GM18498 (cell line): ENCODE measurements at regions not wholly inside any gene's neighbourhood (a gene's known extent, or its start where the extent isn't known, plus 50 kb on each side); places are given as distances from the start of the nearest gene placed in this dataset.
"Not testable (repeated sequence)": the region's sequence is repeated elsewhere in the genome, so short reads cannot be mapped to it uniquely, and the experiment has no call there.

Experiments used
- ATAC-seq: cut with Tn5 transposase; IDR thresholded peaks from one replicate; pipeline ENCODE4 v1.9.1; 2021; ENCODE audit warnings: mild to moderate bottlenecking, moderate library complexity; ENCODE audit not compliant: unreplicated experiment

DNA sequence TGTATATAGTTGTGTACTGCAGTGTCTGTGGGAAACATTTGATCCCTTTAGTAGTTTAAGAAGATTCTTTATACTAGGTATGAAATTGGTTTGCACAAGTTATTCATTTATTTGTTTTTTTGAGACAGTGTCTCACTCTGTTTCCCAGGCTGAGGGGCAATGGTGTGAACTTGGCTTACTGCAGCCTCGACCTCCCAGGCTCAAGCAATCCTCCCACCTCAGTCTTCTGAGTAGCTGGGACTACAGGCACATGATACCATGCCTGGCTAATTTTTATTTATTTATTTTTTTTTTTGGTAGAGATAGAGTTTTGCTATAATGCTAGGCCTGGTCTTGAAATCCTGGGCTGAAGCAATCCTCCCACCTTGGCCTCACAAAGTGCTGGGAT is 209.4 kb downstream of the RASSF9 start:
- ATAC-seq, result no peak

DNA sequence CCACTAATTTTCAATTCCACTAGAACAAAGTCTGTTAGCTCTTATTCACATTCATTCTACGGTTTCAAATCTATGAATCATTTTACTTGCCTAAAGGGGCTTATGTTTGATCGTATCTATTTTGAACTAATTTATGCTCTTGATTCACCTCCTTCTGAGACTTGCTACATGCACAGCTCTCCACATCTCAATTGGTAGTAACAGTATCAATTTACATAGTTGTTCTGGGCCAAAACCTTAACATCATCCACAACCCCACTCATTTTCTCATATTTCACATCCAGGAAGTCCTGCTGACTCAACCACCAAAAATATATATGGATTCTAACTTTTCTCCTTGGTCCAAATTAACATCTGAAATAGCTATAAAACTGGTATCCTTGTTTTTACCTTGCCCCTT is 208.6 kb downstream of the RASSF9 start:
- no peak for ATAC-seq

DNA sequence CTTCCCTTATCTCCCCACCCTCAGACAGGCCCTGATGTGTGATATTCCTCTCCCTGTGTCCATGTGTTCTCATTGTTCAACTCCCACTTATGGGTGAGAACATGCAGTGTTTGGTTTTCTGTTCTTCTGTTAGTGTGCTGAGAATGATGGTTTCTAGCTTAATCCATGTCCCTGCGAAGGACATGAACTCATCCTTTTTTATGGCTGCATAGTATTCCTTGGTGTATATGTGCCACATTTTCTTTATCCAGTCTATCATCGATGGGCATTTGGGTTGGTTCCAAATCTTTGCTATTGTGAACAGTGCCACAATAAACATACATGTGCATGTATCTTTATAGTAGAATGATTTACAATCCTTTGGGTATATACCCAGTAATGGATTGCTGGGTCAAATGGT is 207.6 kb downstream of the RASSF9 start:
- ATAC-seq, result not testable (repeated sequence)

DNA sequence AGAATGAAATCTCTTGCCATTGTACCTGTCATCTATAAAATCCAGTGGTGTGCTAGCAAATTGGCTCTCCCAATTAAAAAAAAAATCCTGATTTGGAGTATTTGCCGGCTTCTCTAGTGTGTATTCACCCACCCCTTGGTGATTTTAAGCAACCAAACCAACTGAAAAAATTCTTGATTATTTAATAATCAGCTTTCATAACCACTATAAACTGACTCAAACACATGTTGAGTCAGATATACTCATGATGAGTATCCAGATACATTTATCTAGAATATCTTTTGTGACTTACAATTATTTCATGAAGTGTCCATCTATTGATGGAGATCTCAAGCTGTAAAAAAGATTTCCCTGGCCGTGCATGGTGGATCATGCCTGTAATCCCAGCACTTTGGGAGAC is 205.4 kb downstream of the RASSF9 start:
- no peak for ATAC-seq

DNA sequence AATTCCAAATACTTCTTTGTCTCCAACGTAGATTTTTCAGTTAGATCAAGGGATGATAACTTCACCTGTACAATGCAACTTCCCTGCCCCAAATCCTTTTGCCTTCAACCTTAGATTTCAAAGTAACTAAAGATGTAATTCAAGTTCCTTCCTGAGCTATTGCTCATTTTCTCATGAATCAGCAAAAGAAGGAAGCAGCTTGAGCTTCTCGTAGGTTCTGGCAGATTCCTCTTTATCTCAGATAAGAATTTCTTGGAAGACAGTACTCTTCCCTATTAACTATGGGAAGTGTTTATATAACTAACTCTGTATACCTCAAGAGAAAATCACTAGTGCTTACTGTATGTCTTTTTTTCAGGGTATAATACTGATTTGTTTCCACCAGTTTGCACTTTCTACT is 203.8 kb downstream of the RASSF9 start:
- no peak for ATAC-seq

DNA sequence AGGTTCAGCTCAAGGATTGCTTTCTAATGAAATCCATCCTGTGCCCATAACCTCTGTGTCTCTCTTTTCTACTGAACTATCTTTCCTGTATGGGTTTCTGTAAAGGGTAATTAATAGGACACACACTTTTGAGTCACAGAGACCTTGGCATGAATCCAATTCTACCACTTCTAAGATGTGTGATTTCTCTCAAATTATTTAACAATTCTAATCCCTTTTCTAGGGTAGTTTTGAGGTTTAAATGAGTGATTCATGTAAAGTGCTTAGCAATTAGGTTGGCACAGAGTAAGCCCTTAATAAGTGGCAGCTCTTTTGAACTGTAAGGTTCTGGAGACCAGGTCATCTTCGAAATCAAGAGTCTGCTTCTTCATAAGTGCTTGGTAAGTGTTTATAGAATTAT is 202.7 kb downstream of the RASSF9 start:
- ATAC-seq, result no peak

DNA sequence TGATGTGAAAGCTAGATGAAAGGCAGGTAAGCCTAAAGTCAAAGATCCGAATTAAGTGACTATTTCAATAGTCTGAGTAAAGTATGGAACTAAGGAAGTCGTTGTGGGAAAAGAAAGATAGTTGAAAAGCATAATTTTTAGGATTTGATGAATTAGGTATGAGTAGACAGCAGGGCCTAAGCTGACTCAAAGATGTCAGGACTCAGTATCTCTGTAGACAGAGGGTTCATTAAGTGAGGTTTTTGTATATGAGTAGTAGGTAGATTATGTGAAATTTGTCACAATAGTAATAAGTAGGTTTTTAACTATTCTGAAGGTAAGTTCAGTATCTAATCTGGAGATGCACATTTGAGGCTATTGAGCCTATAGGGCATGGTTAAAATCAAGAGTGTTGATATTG is 196.4 kb downstream of the RASSF9 start:
- ATAC-seq, result no peak

DNA sequence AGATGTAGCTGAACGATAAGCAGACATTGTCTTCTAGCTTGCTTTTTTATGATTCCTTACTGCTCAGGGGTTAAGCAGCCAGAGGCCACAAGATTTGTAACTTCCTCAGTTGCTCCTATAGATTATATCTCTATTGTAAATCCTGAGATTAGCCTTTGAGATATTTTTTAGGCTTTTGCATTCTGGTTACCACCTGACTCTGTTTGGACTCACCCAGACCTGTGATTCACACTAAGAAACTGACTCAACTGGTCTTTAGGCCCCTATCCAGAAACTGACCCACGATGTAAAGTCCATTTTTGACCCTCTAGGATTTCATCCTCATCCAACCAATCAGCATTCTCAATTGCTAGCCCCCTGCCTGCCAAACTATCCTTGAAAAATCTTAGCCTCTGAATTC is 194.4 kb downstream of the RASSF9 start:
- no peak for ATAC-seq

DNA sequence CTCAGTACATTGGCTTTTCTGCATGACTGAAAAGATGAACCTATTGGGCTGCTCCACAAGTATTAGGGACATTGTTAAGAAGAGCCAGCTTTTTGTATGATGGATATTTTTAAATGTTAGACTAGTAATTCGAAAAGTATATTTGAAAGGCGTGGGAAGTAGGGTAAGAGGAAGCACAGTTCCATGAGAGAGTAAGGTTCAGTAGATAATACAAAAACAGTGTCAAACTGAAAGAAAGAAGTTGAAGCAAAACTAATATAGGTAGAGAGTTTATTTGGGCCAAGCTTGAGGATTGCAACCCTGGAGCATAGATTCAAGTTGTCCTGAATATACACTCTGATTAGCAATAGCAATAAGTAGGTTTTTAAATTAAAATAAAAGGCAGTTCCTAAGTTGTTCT is 193.9 kb downstream of the RASSF9 start:
- ATAC-seq, result no peak

DNA sequence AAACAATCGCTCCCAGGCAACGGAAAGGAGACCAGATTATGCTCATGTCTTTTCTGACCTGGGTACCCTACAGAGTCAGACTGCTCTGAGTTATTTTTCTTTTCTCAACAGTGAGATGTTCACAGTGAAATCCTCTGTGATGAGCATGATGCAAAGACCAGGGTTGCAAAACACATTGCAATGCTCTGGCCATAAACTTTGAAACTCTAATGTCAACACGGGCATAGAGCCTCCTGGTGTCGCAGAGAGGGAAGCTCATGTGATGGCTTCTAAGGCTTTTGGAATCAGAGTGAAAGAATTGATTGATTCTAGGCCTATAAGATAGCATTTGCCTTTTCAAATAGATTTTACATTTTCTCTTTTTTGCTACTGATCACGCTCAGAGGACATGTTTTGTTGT is 193.4 kb downstream of the RASSF9 start:
- ATAC-seq, result no peak

DNA sequence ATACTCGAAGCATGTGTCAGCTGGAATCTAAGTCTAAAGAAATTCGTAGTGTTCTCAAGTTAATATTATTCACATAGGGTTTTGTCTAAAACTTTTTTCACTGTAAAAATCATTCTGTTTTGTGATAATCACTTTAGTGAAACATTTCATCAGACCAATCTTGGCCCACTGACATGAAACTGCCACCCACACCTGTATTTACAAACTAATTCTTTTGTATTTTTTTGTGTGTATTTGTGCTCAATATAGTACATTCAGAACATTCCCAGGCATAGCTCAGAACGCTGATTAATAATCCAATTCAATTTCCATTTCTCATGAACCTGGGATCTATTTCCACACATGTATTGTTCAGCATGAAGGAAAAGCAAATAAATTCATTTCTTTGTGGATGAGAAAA is 191.7 kb downstream of the RASSF9 start:
- no peak for ATAC-seq

DNA sequence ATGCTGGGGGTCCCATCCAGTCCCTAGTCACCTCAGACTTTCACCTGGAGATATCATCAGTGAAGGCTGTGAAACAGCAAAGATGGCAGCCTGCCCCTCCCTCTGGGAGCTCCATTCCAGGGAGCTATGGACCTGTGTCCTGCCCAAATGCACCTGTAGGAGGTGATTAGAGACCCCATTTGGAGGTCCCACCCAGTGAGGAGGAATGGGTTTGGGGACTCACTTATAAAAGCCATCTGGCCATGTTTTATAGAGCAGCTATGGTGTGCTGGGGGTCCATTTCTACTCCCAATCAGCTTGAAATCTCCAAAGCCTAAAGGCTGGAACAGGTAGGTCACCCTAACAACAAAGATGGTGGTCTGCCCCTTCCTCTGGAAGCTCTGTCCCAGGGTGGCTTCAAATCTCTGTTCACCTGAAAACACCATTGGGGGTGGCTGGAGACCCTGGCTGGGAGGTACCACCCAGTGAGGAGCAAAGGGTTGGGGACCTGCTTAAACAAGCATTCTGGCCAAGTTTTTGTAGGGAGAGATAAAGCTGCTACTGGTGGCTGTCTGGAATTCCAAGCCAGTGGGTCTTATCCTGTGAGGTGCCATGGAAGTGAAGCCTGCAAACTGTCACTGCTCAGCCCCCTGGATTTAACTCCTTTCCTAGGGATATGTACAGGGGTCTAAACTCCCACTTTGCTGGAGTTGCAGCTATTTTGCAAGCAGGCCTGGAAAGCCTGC is 182.3 kb downstream of the RASSF9 start:
- ATAC-seq, result no peak

DNA sequence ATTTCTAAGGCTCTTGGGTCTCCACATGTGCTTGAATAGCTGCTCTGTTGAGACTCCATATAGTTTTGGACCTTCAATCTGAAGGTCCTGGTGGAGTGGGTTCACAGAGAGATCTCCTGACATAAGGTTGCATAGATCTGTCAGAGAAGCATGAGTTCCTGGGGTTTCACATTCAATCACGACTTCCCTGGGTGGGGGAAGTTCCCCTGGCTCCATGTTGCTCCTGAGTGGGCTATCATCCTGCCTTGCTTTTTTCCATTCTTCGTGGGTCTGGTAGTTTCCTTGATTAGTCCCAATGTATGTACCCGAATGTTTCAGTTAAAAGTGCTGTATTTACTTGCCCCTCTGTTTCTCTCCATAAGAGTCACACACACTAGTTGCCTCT is 181.8 kb downstream of the RASSF9 start:
- no peak for ATAC-seq

DNA sequence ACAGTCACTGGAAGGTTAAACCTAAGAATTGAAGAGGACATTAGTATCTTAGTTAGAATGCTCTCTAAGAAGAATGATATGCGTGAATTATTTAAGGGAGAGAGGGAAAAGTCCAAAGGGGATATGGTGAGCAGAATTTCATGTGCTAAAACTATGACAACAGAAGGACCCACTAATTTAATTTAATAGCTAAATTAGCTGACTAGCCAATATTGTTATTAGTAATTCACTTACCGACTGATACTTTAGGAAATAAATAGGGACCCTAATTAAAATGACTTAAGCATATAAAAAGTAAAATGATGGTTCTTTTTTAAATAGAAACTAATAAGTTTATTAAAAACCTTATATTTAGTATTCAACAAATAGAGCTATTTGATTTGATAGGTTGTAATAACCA is 179.6 kb downstream of the RASSF9 start:
- no peak for ATAC-seq

DNA sequence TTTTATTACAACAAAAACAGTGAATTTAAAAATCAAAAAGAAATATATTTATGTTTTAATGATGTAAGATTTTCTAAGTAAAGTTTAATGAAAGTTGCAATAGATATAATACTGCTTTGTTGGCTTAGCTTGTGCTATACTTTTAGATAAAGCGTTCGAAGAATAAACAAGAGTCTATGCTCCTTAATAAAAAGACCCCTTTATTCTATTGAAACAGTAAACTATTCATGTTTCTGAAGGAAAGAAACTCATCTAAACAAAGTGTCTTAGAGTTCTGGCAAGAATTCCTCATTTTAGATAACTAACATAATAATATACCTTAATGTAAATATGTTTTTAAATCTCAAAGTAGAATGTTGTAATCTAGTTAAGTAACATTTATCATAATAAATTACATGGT is 179.0 kb downstream of the RASSF9 start:
- no peak for ATAC-seq

DNA sequence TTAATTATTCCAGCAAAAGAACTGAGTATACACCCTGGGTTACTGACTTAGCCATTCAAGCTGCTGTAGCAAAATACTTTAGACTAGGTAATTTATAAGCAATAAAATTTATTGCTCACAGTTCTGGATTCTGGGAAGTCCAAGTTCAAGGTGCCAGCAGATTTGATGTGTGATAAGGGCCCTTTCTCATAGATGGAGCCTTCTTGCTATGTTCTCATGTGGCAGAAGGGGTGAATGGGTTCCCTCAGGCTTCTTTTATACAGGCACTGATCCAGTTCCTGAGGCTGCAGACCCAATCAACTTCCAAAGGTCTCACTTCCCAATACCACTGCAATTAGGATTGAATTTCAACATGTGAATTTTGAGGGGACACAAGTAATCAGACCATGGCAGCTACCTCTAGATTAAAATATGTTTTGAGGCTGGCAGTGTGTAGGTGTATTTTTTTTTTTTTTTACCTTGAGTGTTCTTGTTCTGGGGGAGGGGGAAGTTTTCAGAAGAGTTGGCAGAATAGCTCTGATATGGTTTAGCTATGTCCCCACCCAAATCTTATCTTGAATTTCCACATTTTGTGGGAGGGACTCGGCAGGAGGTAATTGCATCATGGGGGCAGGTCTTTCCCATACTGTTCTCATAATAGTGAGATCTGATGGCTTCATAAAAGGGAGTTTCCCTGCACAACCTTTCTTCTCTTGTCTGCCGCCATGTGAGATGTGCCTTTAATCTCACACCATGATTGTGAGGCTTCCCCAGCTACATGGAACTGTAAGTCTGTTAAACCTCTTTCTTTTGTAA is 178.2 kb downstream of the RASSF9 start:
- no peak for ATAC-seq

DNA sequence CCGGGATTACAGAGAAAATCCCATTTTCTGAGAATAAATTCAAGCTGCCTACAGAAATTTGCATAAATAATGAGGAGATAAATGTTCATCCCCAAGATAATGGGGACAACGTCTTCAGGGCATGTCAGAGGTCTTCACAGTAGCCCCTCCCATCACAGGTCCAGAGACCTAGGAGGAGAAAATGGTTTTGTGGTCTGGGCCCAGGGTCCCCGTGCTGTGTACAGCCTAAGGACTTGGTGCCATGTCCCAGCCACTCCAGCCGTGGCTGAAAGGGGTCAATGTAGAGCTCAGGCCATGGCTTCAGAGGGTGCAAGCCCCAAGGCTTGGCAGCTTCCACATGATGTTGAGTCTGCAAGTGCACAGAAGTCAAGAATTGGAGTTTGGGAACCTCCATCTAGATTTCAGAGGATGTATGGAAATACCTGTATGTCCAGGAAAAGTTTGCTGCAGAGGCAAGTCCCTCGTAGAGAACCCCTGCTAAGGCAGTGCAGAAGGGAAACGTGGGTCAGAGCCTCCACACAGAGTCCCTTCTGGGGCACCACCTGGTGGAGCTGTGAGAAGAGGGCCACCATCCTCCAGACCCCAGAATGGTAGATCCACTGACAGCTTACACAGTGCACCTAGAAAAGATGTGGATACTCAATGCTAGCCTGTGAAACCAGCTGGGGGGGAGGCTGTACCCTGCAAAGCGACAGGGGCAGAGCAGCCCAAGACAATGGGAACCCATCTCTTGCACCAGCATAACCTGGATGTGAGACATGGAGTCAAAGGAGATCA is 176.3 kb downstream of the RASSF9 start:
- ATAC-seq, result no peak

DNA sequence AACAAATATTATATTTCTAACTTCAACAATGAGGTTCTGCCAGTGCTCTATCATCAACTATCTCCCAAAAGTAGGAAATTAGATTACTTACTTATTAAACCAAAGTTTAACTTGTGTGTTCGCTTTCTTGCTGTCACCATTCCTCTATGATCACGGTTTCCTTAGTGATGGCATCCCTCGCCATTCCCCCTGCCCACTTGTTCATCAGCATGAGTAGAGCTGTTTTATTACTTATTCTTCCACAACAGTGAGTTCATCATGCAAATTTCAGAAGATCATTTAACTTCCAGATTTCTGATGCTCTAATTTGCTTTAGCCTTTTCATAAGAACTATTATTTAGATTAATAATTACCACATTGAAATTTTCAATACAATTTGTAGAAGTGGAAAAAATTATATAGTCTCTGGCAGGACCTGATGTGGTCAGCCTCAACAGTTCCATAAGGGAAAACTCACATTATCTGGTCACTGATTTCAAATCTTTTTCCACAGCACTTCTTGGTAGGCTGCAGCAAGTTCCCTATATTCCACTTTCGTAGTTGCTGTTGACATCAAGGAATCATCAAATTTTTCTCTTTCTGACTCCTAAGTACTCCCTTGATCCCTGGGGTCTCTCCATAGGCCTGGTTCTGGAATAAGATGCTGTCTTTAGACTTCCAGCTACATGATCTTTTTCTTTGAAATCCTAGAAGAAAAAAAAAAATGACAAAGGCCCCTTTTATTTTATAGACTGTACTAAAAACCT is 174.6 kb downstream of the RASSF9 start:
- ATAC-seq, result no peak

DNA sequence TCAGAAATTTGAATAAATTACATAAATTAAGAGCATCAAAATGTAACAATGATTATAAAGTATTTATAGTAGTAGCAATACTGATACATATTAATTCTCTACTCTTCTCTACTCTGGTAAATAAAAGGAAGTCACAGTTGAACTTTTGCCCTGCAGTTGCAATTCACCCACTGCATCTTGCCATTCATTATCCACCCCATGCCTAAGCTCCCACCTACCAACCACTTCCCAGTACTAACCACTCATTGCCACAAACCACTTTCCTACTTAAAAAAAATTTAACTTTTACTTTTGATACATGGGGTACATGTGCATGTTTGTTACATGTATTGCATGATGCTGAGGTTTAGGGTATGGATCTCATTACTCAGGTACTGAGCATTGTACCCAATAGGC is 174.0 kb downstream of the RASSF9 start:
- no peak for ATAC-seq

DNA sequence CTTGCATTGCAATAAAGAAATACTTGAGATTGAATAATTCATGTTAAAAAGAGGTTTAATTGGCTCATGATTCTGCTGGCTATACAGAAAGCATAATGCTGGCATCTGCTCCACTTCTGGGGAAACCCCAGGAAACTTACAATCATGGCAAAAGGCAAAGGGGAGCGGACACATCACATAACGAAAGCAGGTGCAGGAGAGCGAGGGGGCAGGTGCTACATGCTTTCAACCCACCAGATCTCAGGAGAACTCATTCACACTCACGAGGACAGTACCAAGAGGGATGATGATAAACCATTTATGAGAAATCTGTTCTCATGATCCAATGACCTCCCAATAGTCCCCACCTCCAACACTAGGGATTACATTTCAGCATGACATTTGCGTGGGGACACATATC is 172.6 kb downstream of the RASSF9 start:
- no peak for ATAC-seq

DNA sequence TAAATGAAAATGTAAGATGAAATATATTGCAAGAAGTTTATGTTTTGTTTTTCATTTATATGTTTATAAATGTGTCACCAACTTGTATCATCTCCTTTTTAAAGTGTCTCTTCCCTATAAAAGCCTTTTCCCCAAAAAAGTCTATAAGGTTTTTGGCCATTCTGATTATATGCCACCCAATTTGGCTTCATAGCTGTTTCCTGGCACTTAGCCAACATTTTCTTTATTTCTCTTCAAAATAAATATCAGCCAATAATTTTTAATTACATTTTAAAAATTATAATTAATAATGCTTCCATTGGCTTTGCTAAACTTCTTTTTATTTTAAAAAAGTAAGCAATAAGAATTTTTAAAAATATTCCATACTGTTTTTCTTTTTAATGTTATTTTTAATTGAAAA is 171.8 kb downstream of the RASSF9 start:
- ATAC-seq, result no peak
